H1 (cell line): ENCODE measurements at regions not wholly inside any gene's neighbourhood (a gene's known extent, or its start where the extent isn't known, plus 50 kb on each side); places are given as distances from the start of the nearest gene placed in this dataset.

Experiments
- ASH2L ChIP-seq: fragments of 200-600, 300-600 bp; sonication (generic); IDR thresholded peaks from one replicate; pipeline ENCODE4 v1.7.1; 2017; ENCODE audit warnings: low read length
- CHD2 ChIP-seq: IDR thresholded peaks from 2 replicates; pipeline ENCODE4 v1.6.1; 2012; ENCODE audit warnings: low read length, improper control_type of control experiment
- CHD7 ChIP-seq: fragments of 300-600 bp; sonication (generic); IDR thresholded peaks from 2 replicates; pipeline ENCODE4 v1.7.1; 2012; ENCODE audit warnings: low read length, moderate library complexity, mild to moderate bottlenecking, inconsistent platforms; ENCODE audit not compliant: insufficient replicate concordance
- EP300 ChIP-seq, 2 experiments: IDR thresholded peaks; 1 replicate in 1 of 2; 2 replicates in 1 of 2; pipeline ENCODE4 v1.6.1; 2011 to 2012; ENCODE audit warnings: low read depth in 2 of 2, low read length in 2 of 2, mild to moderate bottlenecking in 2 of 2, borderline replicate concordance in 1 of 2, inconsistent platforms in 1 of 2, moderate library complexity in 1 of 2
- HDAC2 ChIP-seq, 2 experiments: fragments of 300-600 bp in 1 of 2; sonication (generic) in 1 of 2; IDR thresholded peaks; 2 replicates each; pipeline ENCODE4 v1.6.1; 2011 to 2012; ENCODE audit warnings: low read depth in 2 of 2, low read length in 2 of 2, mild to moderate bottlenecking in 2 of 2, moderate library complexity in 2 of 2, borderline replicate concordance in 1 of 2, inconsistent platforms in 1 of 2
- KDM5A ChIP-seq: fragments of 200-600 bp; IDR thresholded peaks from 2 replicates; pipeline ENCODE4 v1.7.1; 2012; ENCODE audit warnings: mild to moderate bottlenecking, low read length, inconsistent platforms, mixed read lengths
- PHF8 ChIP-seq: fragments of 200-600 bp; sonication (generic); conservative IDR thresholded peaks from 2 replicates; pipeline ENCODE4 v1.7.1; 2012; ENCODE audit warnings: low read depth, mild to moderate bottlenecking, inconsistent platforms, low read length, moderate library complexity
- USF2 ChIP-seq: IDR thresholded peaks from 2 replicates; pipeline ENCODE4 v1.6.1; 2011; ENCODE audit warnings: low read length, improper control_type of control experiment
- YY1 ChIP-seq: IDR thresholded peaks from 2 replicates; pipeline ENCODE4 v1.6.1; 2011; ENCODE audit warnings: low read depth, mild to moderate bottlenecking, low read length

GRCh38 chr14:44283836-44284235, 223.2 kb downstream of the FSCB start (continued):
- TF ChIP-seq CHD7 (no peak), HDAC2 (IDR thresholded peaks at IDR 0.05; ENCODE audit: borderline replicate concordance in 1 of 2, low read depth in 2 of 2, low read length in 2 of 2) (no peak), KDM5A (no peak), EP300 (IDR thresholded peaks at IDR 0.05; ENCODE audit: borderline replicate concordance in 1 of 2, low read depth in 2 of 2, low read length in 2 of 2) (no peak), YY1 (no peak), ASH2L (no peak), CHD2 (no peak), USF2 (no peak), PHF8 (no peak)
